T1000 (cell line): ENCODE measurements at regions not wholly inside any gene's neighbourhood (a gene's known extent, or its start where the extent isn't known, plus 50 kb on each side); places are given as distances from the start of the nearest gene placed in this dataset.
"Not testable (repeated sequence)": the region's sequence is repeated elsewhere in the genome, so short reads cannot be mapped to it uniquely, and the experiment has no call there.

Source experiments
- DNase-seq: peaks from one replicate; lab custom pipeline; 2025; ENCODE audit warnings: mixed read lengths; lab: John Stamatoyannopoulos, UW

GRCh38 chr5:147081311-147081764, 153.5 kb upstream of the STK32A start:
- no peak for DNase-seq

- DNase-seq = no peak
Measured at GRCh38 chr5:147084702-147085101, 150.1 kb upstream of the STK32A start.

- DNase-seq = no peak
Measured at GRCh38 chr5:147085409-147085808, 149.4 kb upstream of the STK32A start.

GRCh38 chr5:147092044-147092443, 142.8 kb upstream of the STK32A start:
- DNase-seq = no peak

- no peak for DNase-seq
Measured at GRCh38 chr5:147093138-147093537, 141.7 kb upstream of the STK32A start.

GRCh38 chr5:147095740-147096139, 139.1 kb upstream of the STK32A start:
- no peak for DNase-seq

- DNase-seq = no peak
Measured at GRCh38 chr5:147098233-147098790, 136.5 kb upstream of the STK32A start.

- no peak for DNase-seq
Measured at GRCh38 chr5:147101659-147102369, 133.0 kb upstream of the STK32A start.

- no peak for DNase-seq
Measured at GRCh38 chr5:147112899-147113298, 121.9 kb upstream of the STK32A start.

GRCh38 chr5:147113967-147114366, 120.9 kb upstream of the STK32A start:
- DNase-seq = no peak

- not testable (repeated sequence) for DNase-seq
Measured at GRCh38 chr5:147139759-147140158, 95.1 kb upstream of the STK32A start.

- DNase-seq = no peak
Measured at GRCh38 chr5:147140558-147140957, 94.3 kb upstream of the STK32A start.

- DNase-seq = not testable (repeated sequence)
Measured at GRCh38 chr5:147141580-147141979, 93.2 kb upstream of the STK32A start.

GRCh38 chr5:147143215-147143614, 91.6 kb upstream of the STK32A start:
- no peak for DNase-seq

- DNase-seq = no peak
Measured at GRCh38 chr5:147145328-147145727, 89.5 kb upstream of the STK32A start.

GRCh38 chr5:147148715-147149114, 86.1 kb upstream of the STK32A start:
- DNase-seq = no peak

GRCh38 chr5:147152086-147152485, 82.7 kb upstream of the STK32A start:
- no peak for DNase-seq

GRCh38 chr5:147154809-147155208, 80.0 kb upstream of the STK32A start:
- DNase-seq = no peak

GRCh38 chr5:147156012-147156411, 78.8 kb upstream of the STK32A start:
- DNase-seq = no peak

GRCh38 chr5:147160902-147161700, 73.7 kb upstream of the STK32A start:
- DNase-seq = no peak

GRCh38 chr5:147162740-147163139, 72.1 kb upstream of the STK32A start:
- DNase-seq = no peak

GRCh38 chr5:147167529-147167928, 67.3 kb upstream of the STK32A start:
- no peak for DNase-seq
